Upper lobe of right lung (tissue), 1 donor: ENCODE measurements at regions not wholly inside any gene's neighbourhood (a gene's known extent, or its start where the extent isn't known, plus 50 kb on each side); places are given as distances from the start of the nearest gene placed in this dataset.

Experiments
- ATAC-seq: fragments of 200-7000 bp; cut with Tn5 transposase; one replicate; pipeline ENCODE4 v1.9.1; 2020; ENCODE audit warnings: mild to moderate bottlenecking, moderate library complexity
- DNase-seq: peaks from one replicate; pipeline ENCODE4 v3.0.0-alpha.2; 2020
- H3K27ac ChIP-seq: fragments of 200-600 bp; one replicate; pipeline ENCODE4 v1.8.0; 2022
- H3K27me3 ChIP-seq: fragments of 200-600 bp; one replicate; pipeline ENCODE4 v1.8.0; 2022; ENCODE audit warnings: mild to moderate bottlenecking
- H3K36me3 ChIP-seq: fragments of 200-600 bp; one replicate; pipeline ENCODE4 v1.8.0; 2022
- H3K4me1 ChIP-seq: fragments of 200-600 bp; one replicate; pipeline ENCODE4 v1.8.0; 2022
- H3K4me3 ChIP-seq: fragments of 200-600 bp; one replicate; pipeline ENCODE4 v1.8.0; 2022; ENCODE audit warnings: mild to moderate bottlenecking
- H3K9me3 ChIP-seq: fragments of 200-600 bp; one replicate; pipeline ENCODE4 v1.8.0; 2022
- intact Hi-C: fragments of 100-400 bp; cut with DNase I; formaldehyde crosslinking; loops from one replicate; pipeline ENCODE4 v1.11.0; 2022
- TF ChIP-seq, protein P1 (sequence below): fragments of 200-600 bp; IDR thresholded peaks from one replicate; pipeline ENCODE4 v1.8.0; 2022; ENCODE audit warnings: antibody characterized with exemption
- donor health status: DM: no; HTN: yes; CAD: no; lungs with severe emphysema.

DNA sequence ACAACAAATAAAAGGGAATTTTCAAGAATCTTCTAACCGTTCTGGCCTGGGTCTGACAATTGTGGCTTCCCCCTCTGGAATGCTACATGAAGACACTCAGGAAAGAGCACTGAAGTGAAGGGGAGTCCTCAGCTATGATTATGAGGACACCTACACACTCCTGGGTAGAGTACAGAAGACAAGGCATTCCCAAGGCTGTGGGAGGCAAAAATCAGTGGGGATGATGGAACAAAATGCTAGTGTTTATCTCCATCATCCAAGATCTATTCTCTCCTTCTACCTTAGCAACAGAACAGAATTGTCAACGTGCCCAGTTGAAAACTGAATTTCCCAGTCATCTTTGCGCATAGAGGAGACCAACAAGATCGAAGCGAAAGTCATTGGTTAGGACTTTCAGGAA is 130.1 kb upstream of the LARP1 start:
- Histone ChIP-seq H3K27me3 (no peaks in the 10 kb centered on the region), H3K36me3 (no peaks in the 10 kb centered on the region), H3K9me3 (no peaks in the 10 kb centered on the region), H3K27ac (no peak overlapping the region), H3K4me3 (no peak overlapping the region), H3K4me1 (no peaks in the 10 kb centered on the region)
- TF ChIP-seq, protein P1, sequence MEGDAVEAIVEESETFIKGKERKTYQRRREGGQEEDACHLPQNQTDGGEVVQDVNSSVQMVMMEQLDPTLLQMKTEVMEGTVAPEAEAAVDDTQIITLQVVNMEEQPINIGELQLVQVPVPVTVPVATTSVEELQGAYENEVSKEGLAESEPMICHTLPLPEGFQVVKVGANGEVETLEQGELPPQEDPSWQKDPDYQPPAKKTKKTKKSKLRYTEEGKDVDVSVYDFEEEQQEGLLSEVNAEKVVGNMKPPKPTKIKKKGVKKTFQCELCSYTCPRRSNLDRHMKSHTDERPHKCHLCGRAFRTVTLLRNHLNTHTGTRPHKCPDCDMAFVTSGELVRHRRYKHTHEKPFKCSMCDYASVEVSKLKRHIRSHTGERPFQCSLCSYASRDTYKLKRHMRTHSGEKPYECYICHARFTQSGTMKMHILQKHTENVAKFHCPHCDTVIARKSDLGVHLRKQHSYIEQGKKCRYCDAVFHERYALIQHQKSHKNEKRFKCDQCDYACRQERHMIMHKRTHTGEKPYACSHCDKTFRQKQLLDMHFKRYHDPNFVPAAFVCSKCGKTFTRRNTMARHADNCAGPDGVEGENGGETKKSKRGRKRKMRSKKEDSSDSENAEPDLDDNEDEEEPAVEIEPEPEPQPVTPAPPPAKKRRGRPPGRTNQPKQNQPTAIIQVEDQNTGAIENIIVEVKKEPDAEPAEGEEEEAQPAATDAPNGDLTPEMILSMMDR: no peak
- intact Hi-C loops: no loop called here
- ATAC-seq: no peak
- no peak for DNase-seq

DNA sequence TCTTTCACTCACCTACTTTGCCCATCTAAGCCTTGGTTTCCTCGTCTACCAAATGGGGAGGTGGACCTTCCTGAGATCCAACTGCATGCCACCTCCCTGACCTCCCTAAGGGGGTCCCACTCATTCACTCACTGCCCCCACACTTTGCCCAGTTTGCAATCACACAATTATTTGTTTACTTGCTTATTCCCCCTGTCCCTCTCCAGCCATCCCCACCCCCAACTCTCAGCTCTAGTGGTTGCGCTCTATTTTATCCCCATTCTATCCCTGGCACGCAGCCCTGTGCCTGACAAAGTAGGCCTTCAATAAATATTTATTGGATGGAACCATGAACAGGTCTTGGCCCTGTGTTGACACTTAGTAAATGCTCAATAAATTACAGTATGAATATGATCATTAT is 130.8 kb upstream of the LARP1 start:
- Histone ChIP-seq H3K27me3 (no peaks in the 10 kb centered on the region), H3K36me3 (no peaks in the 10 kb centered on the region), H3K4me3 (no peak overlapping the region), H3K9me3 (no peaks in the 10 kb centered on the region), H3K4me1 (no peaks in the 10 kb centered on the region), H3K27ac (no peak overlapping the region)
- TF ChIP-seq, protein P1: no peak
- no peak for DNase-seq
- no peak for ATAC-seq
- intact Hi-C loops: no loop called here

DNA sequence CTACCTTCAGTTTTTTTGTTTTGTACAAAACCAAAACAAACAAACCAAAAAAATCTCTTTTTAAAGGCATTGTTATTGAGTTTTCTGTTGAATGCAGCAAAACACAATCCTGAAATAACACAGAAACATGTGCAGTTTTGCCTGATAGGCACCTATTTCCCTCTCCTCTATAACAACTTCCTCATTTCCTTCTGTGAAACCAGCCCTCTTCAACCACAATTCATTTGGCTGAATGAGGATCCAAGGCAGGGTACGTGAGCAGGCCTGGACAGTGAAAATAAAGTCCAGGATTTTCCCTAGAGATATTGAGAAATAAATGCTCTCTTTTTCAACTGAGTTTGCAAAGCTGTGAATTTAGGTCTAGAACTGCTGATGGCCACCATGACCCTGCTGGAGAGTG is 134.8 kb upstream of the LARP1 start:
- Histone ChIP-seq H3K9me3 (no peaks in the 10 kb centered on the region), H3K36me3 (no peaks in the 10 kb centered on the region), H3K4me1 (no peaks in the 10 kb centered on the region), H3K27me3 (no peaks in the 10 kb centered on the region), H3K4me3 (no peak overlapping the region), H3K27ac (no peak overlapping the region)
- ATAC-seq (peak; percentile 47), DNase-seq (no peak)
- TF ChIP-seq, protein P1: no peak
- intact Hi-C loops: no loop called here

DNA sequence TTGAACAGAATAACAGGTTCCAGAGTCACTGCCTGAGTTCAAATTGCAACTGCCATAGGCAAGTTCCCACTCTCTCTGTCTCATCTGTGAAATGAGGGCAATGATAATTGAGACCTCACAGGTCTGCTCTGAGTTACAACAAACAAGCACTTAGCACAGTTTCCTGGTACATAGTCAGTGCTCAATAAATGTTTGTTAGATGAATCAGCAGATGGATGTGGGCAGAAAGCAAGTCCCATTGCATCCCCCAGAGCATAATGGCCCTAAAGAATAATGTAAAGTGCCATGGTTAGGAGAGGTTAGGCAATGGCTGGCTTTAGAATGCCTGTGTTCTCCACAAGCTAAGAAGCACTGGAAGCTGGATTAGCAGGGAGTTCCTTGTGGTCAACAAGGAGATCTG is 136.5 kb upstream of the LARP1 start:
- Histone ChIP-seq H3K27ac (no peak overlapping the region), H3K4me1 (no peaks in the 10 kb centered on the region), H3K27me3 (no peaks in the 10 kb centered on the region), H3K36me3 (no peaks in the 10 kb centered on the region), H3K4me3 (no peak overlapping the region), H3K9me3 (no peaks in the 10 kb centered on the region)
- DNase-seq (no peak), ATAC-seq (no peak)
- intact Hi-C loops: no loop called here
- TF ChIP-seq, protein P1: no peak

- intact Hi-C loops: no loop called here
- DNase-seq (no peak), ATAC-seq (no peak)
- H3K4me3 ChIP-seq: no peak overlapping the region
- no peak overlapping the region for H3K27ac ChIP-seq
- H3K4me1 ChIP-seq: peaks cover 13% of the 10 kb centered on the region
- H3K36me3 ChIP-seq: no peaks in the 10 kb centered on the region
- peaks cover 30% of the 10 kb centered on the region for H3K27me3 ChIP-seq
- TF ChIP-seq, protein P1: no peak
- no peaks in the 10 kb centered on the region for H3K9me3 ChIP-seq
Observed at GRCh38 chr5:154614595-154614994, 136.6 kb upstream of the HAND1 start.

- ATAC-seq (no peak), DNase-seq (no peak)
- H3K4me3 ChIP-seq: no peak overlapping the region
- no peaks in the 10 kb centered on the region for H3K36me3 ChIP-seq
- peaks cover 13% of the 10 kb centered on the region for H3K4me1 ChIP-seq
- H3K27me3 ChIP-seq: peaks cover 35% of the 10 kb centered on the region
- intact Hi-C loops: no loop called here
- TF ChIP-seq, protein P1: no peak
- no peak overlapping the region for H3K27ac ChIP-seq
- H3K9me3 ChIP-seq: no peaks in the 10 kb centered on the region
Observed at GRCh38 chr5:154614125-154614524, 136.1 kb upstream of the HAND1 start.
